OCI-LY1 (cell line): ENCODE measurements at regions not wholly inside any gene's neighbourhood (a gene's known extent, or its start where the extent isn't known, plus 50 kb on each side); places are given as distances from the start of the nearest gene placed in this dataset.

Experiments used
- H2AFZ ChIP-seq: fragments of 200-600 bp; sonication (generic), shearing (Covaris generic); 2 replicates; pipeline ENCODE4 v1.6.0; 2014; ENCODE audit warnings: antibody characterized with exemption, mild to moderate bottlenecking, low read length
- H3F3A ChIP-seq: fragments of 200-600 bp; sonication (generic), shearing (Covaris generic); 2 replicates; pipeline ENCODE4 v1.6.0; 2014; ENCODE audit warnings: mild to moderate bottlenecking, antibody characterized with exemption, low read length, moderate library complexity; ENCODE audit not compliant: insufficient read depth
- H3K27ac ChIP-seq: fragments of 200-600 bp; sonication (generic); 2 replicates; pipeline ENCODE4 v1.5.1; 2014; ENCODE audit warnings: low read length, mixed run types, mild to moderate bottlenecking, low read depth; ENCODE audit not compliant: poor library complexity, severe bottlenecking
- H3K27me3 ChIP-seq: fragments of 200-600 bp; sonication (generic); 2 replicates; pipeline ENCODE4 v1.6.0; 2014; ENCODE audit warnings: antibody characterized with exemption, mild to moderate bottlenecking, low read length, moderate library complexity; ENCODE audit not compliant: insufficient read depth
- H3K36me3 ChIP-seq: fragments of 200-600 bp; sonication (generic); 2 replicates; pipeline ENCODE4 v1.6.1; 2014; ENCODE audit warnings: mild to moderate bottlenecking, antibody characterized with exemption, low read length, moderate library complexity, mixed read lengths; ENCODE audit not compliant: insufficient read depth
- H3K4me1 ChIP-seq: fragments of 200-600 bp; sonication (generic); 2 replicates; pipeline ENCODE4 v1.5.1; 2014; ENCODE audit warnings: mild to moderate bottlenecking, low read length, moderate library complexity; ENCODE audit not compliant: insufficient read depth, severe bottlenecking
- H3K4me2 ChIP-seq: fragments of 200-600 bp; sonication (generic), shearing (Covaris generic); 2 replicates; pipeline ENCODE4 v1.6.1; 2014; ENCODE audit warnings: low read length
- H3K4me3 ChIP-seq: fragments of 200-600 bp; sonication (generic); 2 replicates; pipeline ENCODE4 v1.5.1; 2014; ENCODE audit warnings: low read length, low read depth, mild to moderate bottlenecking, mixed read lengths; ENCODE audit not compliant: poor library complexity, severe bottlenecking
- H3K79me2 ChIP-seq: fragments of 200-600 bp; shearing (Covaris generic); 2 replicates; pipeline ENCODE4 v1.6.1; 2016; ENCODE audit warnings: mixed run types, low read length, mixed read lengths; ENCODE audit not compliant: insufficient read depth
- H3K9ac ChIP-seq: fragments of 200-600 bp; sonication (generic), shearing (Covaris generic); 2 replicates; pipeline ENCODE4 v1.6.1; 2014; ENCODE audit warnings: mild to moderate bottlenecking, low read length, mixed read lengths
- H3K9me2 ChIP-seq: fragments of 200-600 bp; sonication (generic), shearing (Covaris generic); 2 replicates; pipeline ENCODE4 v1.6.1; 2014; ENCODE audit warnings: low read depth, mild to moderate bottlenecking, low read length, mixed read lengths
- H3K9me3 ChIP-seq: fragments of 200-600 bp; shearing (Covaris generic); 2 replicates; pipeline ENCODE4 v1.6.1; 2014; ENCODE audit warnings: low read length, mixed read lengths
- H4K20me1 ChIP-seq: fragments of 200-600 bp; sonication (generic), shearing (Covaris generic); 2 replicates; pipeline ENCODE4 v1.6.0; 2016; ENCODE audit warnings: mild to moderate bottlenecking, low read length; ENCODE audit not compliant: insufficient read depth
- CTCF ChIP-seq: fragments of 200-600 bp; sonication (generic), shearing (Covaris generic); IDR thresholded peaks from 2 replicates; pipeline ENCODE4 v1.5.1; 2017; ENCODE audit warnings: mild to moderate bottlenecking, antibody characterized with exemption, low read length, moderate library complexity, mixed read lengths
- EZH2 ChIP-seq: fragments of 200-600 bp; sonication (generic), shearing (Covaris generic); IDR thresholded peaks from 2 replicates; pipeline ENCODE4 v1.8.0; 2017; ENCODE audit warnings: borderline replicate concordance, mixed run types, mild to moderate bottlenecking, antibody characterized with exemption, low read length, moderate library complexity, mixed read lengths

- Histone ChIP-seq H3K9me2 (no peaks in the 10 kb centered on the region), H3K9me3 (no peaks in the 10 kb centered on the region), H3K4me3 (no peak overlapping the region), H3K9ac (no peak overlapping the region), H3K79me2 (no peaks in the 10 kb centered on the region), H3K4me2 (no peak overlapping the region), H4K20me1 (no peaks in the 10 kb centered on the region), H3F3A (no peaks in the 10 kb centered on the region), H3K36me3 (no peaks in the 10 kb centered on the region), H3K27ac (no peak overlapping the region), H3K4me1 (no peaks in the 10 kb centered on the region), H2AFZ (no peak overlapping the region), H3K27me3 (no peaks in the 10 kb centered on the region)
- TF ChIP-seq EZH2 (no peak), CTCF (no peak)
Measured at GRCh38 chr16:60682219-60682618, 1354.0 kb downstream of the CDH8 start.

GRCh38 chr16:60681043-60681442, 1355.2 kb downstream of the CDH8 start:
- Histone ChIP-seq H3K4me3 (no peak overlapping the region), H3K79me2 (no peaks in the 10 kb centered on the region), H3K9me2 (no peaks in the 10 kb centered on the region), H3K4me2 (no peak overlapping the region), H3K9ac (no peak overlapping the region), H3K9me3 (no peaks in the 10 kb centered on the region), H3K4me1 (no peaks in the 10 kb centered on the region), H3K36me3 (no peaks in the 10 kb centered on the region), H3K27me3 (no peaks in the 10 kb centered on the region), H2AFZ (no peak overlapping the region), H4K20me1 (no peaks in the 10 kb centered on the region), H3F3A (no peaks in the 10 kb centered on the region), H3K27ac (no peak overlapping the region)
- TF ChIP-seq CTCF (no peak), EZH2 (no peak)

GRCh38 chr16:60675022-60675421, 1361.2 kb downstream of the CDH8 start:
- no peaks in the 10 kb centered on the region for H3K36me3 ChIP-seq
- H2AFZ ChIP-seq = no peak overlapping the region
- no peaks in the 10 kb centered on the region for H3F3A ChIP-seq
- H3K4me1 ChIP-seq = no peaks in the 10 kb centered on the region
- H3K9ac ChIP-seq = no peak overlapping the region
- H3K27ac ChIP-seq = no peak overlapping the region
- no peaks in the 10 kb centered on the region for H3K27me3 ChIP-seq
- no peak overlapping the region for H3K4me2 ChIP-seq
- H3K79me2 ChIP-seq = no peaks in the 10 kb centered on the region
- no peaks in the 10 kb centered on the region for H3K9me2 ChIP-seq
- no peak for TF ChIP-seq CTCF
- no peak for TF ChIP-seq EZH2
- no peak overlapping the region for H3K4me3 ChIP-seq
- no peaks in the 10 kb centered on the region for H3K9me3 ChIP-seq
- H4K20me1 ChIP-seq = no peaks in the 10 kb centered on the region
